ENCODE measurements at regions not wholly inside any gene's neighbourhood (a gene's known extent, or its start where the extent isn't known, plus 50 kb on each side); places are given as distances from the start of the nearest gene placed in this dataset.
A peak's percentile ranks its signal among the peaks of the same experiment; 100 is the strongest.
"Not testable (repeated sequence)": the region's sequence is repeated elsewhere in the genome, so short reads cannot be mapped to it uniquely, and the experiment has no call there.

- DNase-seq: not testable (repeated sequence)
Observed at GRCh38 chr20:29566901-29567635, 1690.4 kb upstream of the DEFB115 start.

GRCh38 chr20:29567671-29568070, 1689.8 kb upstream of the DEFB115 start:
- not testable (repeated sequence) for DNase-seq

- not testable (repeated sequence) for DNase-seq
Observed at GRCh38 chr20:29570126-29570525, 1687.3 kb upstream of the DEFB115 start.

- not testable (repeated sequence) for DNase-seq
Observed at GRCh38 chr20:29589530-29589929, 1667.9 kb upstream of the DEFB115 start.

- not testable (repeated sequence) for DNase-seq
Observed at GRCh38 chr20:29604163-29604562, 1653.3 kb upstream of the DEFB115 start.

GRCh38 chr20:29606171-29606570, 1651.3 kb upstream of the DEFB115 start:
- DNase-seq: not testable (repeated sequence)

GRCh38 chr20:29629395-29629794, 1628.1 kb upstream of the DEFB115 start:
- peak; percentile 47 for DNase-seq

All from OCI-M1 (cell line).